NCI-H748 treated with DMSO at 0.1 percent for 48 hours (cell line): ENCODE measurements at regions not wholly inside any gene's neighbourhood (a gene's known extent, or its start where the extent isn't known, plus 50 kb on each side); places are given as distances from the start of the nearest gene placed in this dataset.

Source experiments
- DNase-seq: peaks from one replicate; lab custom pipeline; 2025; lab: John Stamatoyannopoulos, UW

- DNase-seq = no peak
Observed at GRCh38 chr9:134251296-134252069, 74.8 kb upstream of the RXRA start.

- no peak for DNase-seq
Observed at GRCh38 chr9:134252084-134252830, 74.0 kb upstream of the RXRA start.

- DNase-seq = no peak
Observed at GRCh38 chr9:134253606-134254205, 72.5 kb upstream of the RXRA start.

- no peak for DNase-seq
Observed at GRCh38 chr9:134258332-134258731, 67.9 kb upstream of the RXRA start.

GRCh38 chr9:134258828-134259546 lies 67.3 kb upstream of the RXRA start:
- DNase-seq = no peak

- DNase-seq = no peak
Observed at GRCh38 chr9:134259708-134260107, 66.5 kb upstream of the RXRA start.

- DNase-seq = no peak
Observed at GRCh38 chr9:134260801-134261200, 65.5 kb upstream of the RXRA start.

- no peak for DNase-seq
Observed at GRCh38 chr9:134262035-134262434, 64.2 kb upstream of the RXRA start.

GRCh38 chr9:134263596-134263995 lies 62.7 kb upstream of the RXRA start:
- DNase-seq = no peak

- no peak for DNase-seq
Observed at GRCh38 chr9:134264169-134264568, 62.1 kb upstream of the RXRA start.

GRCh38 chr9:134265078-134265477 lies 61.2 kb upstream of the RXRA start:
- DNase-seq = no peak

- no peak for DNase-seq
Observed at GRCh38 chr9:134266418-134266817, 59.8 kb upstream of the RXRA start.

- DNase-seq = no peak
Observed at GRCh38 chr9:134267305-134267880, 58.9 kb upstream of the RXRA start.

GRCh38 chr9:134267881-134268724 lies 58.2 kb upstream of the RXRA start:
- DNase-seq = no peak

- DNase-seq = no peak
Observed at GRCh38 chr9:134268747-134269146, 57.5 kb upstream of the RXRA start.

- DNase-seq = no peak
Observed at GRCh38 chr9:134271338-134272301, 54.6 kb upstream of the RXRA start.

- DNase-seq = no peak
Observed at GRCh38 chr9:134272302-134273023, 53.8 kb upstream of the RXRA start.

GRCh38 chr9:134273647-134274046 lies 52.6 kb upstream of the RXRA start:
- DNase-seq = no peak

GRCh38 chr9:134275375-134275774 lies 50.9 kb upstream of the RXRA start:
- no peak for DNase-seq
